ENCODE measurements at regions not wholly inside any gene's neighbourhood (a gene's known extent, or its start where the extent isn't known, plus 50 kb on each side); places are given as distances from the start of the nearest gene placed in this dataset.
"Not testable (repeated sequence)": the region's sequence is repeated elsewhere in the genome, so short reads cannot be mapped to it uniquely, and the experiment has no call there.

- no peak for DNase-seq
Measured at GRCh38 chr2:236834284-236834683, 251.4 kb upstream of the COPS8 start.

- DNase-seq, result no peak
Measured at GRCh38 chr2:236835307-236836024, 250.2 kb upstream of the COPS8 start.

GRCh38 chr2:236836028-236836427, 249.7 kb upstream of the COPS8 start:
- DNase-seq, result not testable (repeated sequence)

- no peak for DNase-seq
Measured at GRCh38 chr2:236840215-236840614, 245.5 kb upstream of the COPS8 start.

- no peak for DNase-seq
Measured at GRCh38 chr2:236840857-236841256, 244.8 kb upstream of the COPS8 start.

GRCh38 chr2:236841389-236841788, 244.3 kb upstream of the COPS8 start:
- no peak for DNase-seq

- DNase-seq, result no peak
Measured at GRCh38 chr2:236843161-236843968, 242.3 kb upstream of the COPS8 start.

GRCh38 chr2:236844711-236845110, 241.0 kb upstream of the COPS8 start:
- DNase-seq, result no peak

GRCh38 chr2:236847023-236847422, 238.7 kb upstream of the COPS8 start:
- DNase-seq, result no peak

GRCh38 chr2:236847538-236848263, 238.0 kb upstream of the COPS8 start:
- no peak for DNase-seq

GRCh38 chr2:236848501-236848900, 237.2 kb upstream of the COPS8 start:
- DNase-seq, result no peak

- no peak for DNase-seq
Measured at GRCh38 chr2:236849508-236849907, 236.2 kb upstream of the COPS8 start.

- DNase-seq, result no peak
Measured at GRCh38 chr2:236849940-236850339, 235.7 kb upstream of the COPS8 start.

GRCh38 chr2:236851187-236851586, 234.5 kb upstream of the COPS8 start:
- DNase-seq, result no peak

GRCh38 chr2:236852100-236852976, 233.4 kb upstream of the COPS8 start:
- no peak for DNase-seq

GRCh38 chr2:236852977-236853374, 232.7 kb upstream of the COPS8 start:
- no peak for DNase-seq

GRCh38 chr2:236853585-236854051, 232.1 kb upstream of the COPS8 start:
- DNase-seq, result no peak

- no peak for DNase-seq
Measured at GRCh38 chr2:236855176-236855865, 230.4 kb upstream of the COPS8 start.

- no peak for DNase-seq
Measured at GRCh38 chr2:236855866-236856847, 229.5 kb upstream of the COPS8 start.

GRCh38 chr2:236856848-236857235, 228.8 kb upstream of the COPS8 start:
- DNase-seq, result no peak

- no peak for DNase-seq
Measured at GRCh38 chr2:236857246-236857645, 228.4 kb upstream of the COPS8 start.
